AG09309 (cell line): ENCODE measurements at regions not wholly inside any gene's neighbourhood (a gene's known extent, or its start where the extent isn't known, plus 50 kb on each side); places are given as distances from the start of the nearest gene placed in this dataset.
A peak's percentile ranks its signal among the peaks of the same experiment; 100 is the strongest.

Source experiments
- DNase-seq: peaks from one replicate; pipeline ENCODE4 v3.0.0-alpha.2; 2010; ENCODE audit warnings: low read depth
- H3K4me3 ChIP-seq: 2 replicates; pipeline ENCODE4 v1.5.1; 2011; ENCODE audit warnings: mild to moderate bottlenecking, low read depth, low read length, moderate library complexity; ENCODE audit not compliant: control insufficient read depth
- TF ChIP-seq, protein P1 (sequence below): IDR thresholded peaks from 2 replicates; pipeline ENCODE4 v1.5.1; 2011; ENCODE audit warnings: mild to moderate bottlenecking, low read depth, low read length, inconsistent platforms; ENCODE audit not compliant: insufficient read depth, control insufficient read depth; ENCODE audit errors: missing control alignments

DNA sequence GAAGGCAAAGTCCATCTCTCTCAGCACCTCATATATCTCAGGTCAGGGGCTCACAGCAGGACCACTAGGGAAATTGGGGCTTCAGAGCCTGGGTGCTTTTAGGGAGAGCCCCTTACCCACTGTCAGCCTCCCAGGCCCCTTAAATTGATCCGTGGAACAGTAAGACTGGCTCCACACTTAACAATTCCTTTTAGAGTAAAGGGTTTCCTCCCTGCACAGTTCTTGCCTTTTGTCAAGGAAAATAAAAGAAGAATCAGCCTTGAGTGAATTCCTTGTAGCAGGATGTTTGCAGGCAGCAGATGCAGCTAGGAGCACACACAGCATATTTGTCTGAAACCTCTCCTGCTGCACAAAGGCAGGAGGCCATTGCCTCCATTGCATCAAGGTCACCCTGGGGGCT, 184.9 kb downstream of the SEC16B start:
- no peak for DNase-seq
- no peak overlapping the region for H3K4me3 ChIP-seq
- TF ChIP-seq, protein P1, sequence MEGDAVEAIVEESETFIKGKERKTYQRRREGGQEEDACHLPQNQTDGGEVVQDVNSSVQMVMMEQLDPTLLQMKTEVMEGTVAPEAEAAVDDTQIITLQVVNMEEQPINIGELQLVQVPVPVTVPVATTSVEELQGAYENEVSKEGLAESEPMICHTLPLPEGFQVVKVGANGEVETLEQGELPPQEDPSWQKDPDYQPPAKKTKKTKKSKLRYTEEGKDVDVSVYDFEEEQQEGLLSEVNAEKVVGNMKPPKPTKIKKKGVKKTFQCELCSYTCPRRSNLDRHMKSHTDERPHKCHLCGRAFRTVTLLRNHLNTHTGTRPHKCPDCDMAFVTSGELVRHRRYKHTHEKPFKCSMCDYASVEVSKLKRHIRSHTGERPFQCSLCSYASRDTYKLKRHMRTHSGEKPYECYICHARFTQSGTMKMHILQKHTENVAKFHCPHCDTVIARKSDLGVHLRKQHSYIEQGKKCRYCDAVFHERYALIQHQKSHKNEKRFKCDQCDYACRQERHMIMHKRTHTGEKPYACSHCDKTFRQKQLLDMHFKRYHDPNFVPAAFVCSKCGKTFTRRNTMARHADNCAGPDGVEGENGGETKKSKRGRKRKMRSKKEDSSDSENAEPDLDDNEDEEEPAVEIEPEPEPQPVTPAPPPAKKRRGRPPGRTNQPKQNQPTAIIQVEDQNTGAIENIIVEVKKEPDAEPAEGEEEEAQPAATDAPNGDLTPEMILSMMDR, result no peak

DNA sequence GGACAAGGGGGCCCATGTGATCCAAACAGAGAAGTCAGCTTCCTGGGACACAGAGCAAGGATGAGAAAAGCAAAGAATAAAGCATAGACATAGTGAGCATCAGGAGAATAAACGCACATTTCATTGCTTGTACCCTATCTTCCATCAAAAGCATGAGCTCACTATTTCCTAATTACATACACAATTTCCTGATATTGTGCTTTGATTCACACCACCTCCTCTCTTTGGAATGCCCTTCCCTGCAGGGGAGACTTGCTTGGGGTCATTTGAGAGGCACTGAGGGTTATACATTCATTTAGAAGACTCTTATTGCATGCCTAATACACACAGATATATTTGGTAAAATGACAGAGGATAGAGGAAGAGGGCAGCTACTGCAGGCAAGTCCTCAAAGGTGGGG, 185.4 kb downstream of the SEC16B start:
- DNase-seq, result no peak
- no peak overlapping the region for H3K4me3 ChIP-seq
- TF ChIP-seq, protein P1, result no peak

DNA sequence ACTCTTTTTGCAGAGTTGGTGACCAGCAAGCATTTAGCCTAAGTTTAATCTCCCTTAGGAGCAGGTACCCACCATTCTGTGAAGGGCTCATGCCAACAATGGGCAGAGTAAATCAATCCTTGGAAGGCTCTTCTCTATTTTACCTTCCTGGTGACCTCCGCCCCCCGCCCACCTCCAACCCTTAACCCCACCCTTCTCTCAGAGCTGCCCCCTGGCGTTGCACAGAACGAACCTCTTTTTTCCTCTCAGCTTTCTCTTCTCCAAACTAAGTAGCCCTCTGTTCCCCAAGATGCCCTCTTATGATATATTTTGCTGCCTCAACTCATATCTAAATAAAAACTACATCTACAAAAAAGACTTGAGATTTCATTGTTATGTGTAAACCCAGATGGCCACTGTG, 186.8 kb downstream of the SEC16B start:
- no peak for DNase-seq
- TF ChIP-seq, protein P1, result peak; percentile 3
- no peak overlapping the region for H3K4me3 ChIP-seq

DNA sequence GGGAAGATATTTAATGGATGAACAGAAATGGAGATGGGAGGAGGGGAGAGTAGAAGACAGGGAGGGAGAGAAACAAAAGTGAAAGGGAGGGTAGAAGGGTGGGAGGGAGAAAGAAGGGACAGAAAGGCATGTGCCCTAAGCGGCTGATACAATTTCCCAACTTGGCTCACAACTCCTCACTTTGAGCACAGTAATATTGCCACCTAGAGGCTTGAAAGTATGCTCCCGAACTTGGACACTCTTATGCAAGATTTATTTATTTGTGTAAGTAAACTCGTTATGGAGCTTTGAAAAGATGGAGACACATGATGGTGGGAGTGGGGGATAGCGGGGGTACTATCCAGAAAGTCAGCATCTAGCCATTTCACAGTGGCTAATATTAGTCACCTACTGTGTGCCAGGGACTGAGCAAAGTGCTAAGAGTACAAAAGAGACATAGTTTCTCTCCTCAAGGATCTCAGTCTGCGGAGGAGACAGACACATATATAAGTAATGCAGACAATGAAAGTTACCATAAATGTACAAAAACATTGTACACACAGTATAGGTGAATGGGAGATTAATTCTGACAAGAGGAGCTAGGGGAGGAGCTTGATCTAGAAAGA, 189.7 kb downstream of the SEC16B start:
- TF ChIP-seq, protein P1, result peak; percentile 58
- H3K4me3 ChIP-seq, result no peak overlapping the region
- peak; percentile 37 for DNase-seq

DNA sequence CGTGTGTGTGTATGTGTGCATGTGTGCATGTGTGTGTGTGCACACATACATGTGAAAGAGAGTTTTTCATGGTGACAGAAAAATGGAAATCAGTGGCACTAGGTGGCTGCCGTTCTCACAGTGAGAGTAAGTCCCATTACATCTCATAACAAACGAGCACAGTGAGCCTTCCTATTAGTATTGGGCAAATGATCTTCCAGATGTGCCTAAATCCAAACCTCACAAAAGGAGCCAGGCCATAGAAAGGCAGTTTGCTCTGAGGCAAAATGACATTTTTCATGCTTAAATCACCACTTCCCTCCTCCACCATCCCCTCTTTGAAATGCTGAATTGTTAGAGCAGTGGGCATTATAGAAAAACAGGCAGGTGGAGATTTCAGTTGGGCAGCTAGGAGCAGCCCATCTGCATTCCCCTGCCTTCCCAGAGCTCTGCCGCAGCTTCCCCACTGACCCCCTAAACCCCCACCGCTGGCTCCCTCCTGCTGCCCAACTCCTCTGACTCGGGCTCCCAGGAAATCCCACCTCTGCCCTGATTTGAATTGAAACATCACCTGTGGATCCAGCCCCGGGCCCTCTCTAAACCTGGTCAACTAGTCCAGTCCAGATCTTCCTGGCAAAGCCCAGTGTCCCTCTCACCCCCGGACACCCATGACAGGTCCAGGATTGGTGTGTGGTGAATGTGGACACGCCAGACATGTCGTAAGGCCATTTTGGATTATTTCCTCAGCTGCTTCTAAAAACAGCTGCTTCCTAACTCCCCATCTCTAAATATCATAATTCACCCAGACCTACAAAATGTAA, 190.5 kb downstream of the SEC16B start:
- DNase-seq, result no peak
- TF ChIP-seq, protein P1, result no peak

DNA sequence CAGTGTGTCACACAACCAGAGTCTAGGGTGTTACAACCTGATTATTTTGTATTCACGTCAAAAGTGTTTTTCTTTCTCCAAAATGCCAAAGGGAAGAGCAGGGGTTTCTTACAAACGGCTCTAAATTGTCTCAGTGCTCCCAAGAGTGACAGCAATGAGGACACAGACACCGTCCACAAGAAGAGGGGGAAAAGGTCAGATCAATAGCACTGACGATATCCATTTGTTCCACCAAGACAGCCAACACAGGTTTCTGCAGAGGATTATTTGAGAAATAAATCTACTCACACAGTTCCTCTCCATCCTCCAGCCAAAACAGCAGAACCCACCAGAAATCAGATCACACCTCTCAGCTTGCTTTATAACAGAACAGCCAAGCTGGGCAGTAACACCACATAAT, 193.9 kb downstream of the SEC16B start:
- no peak overlapping the region for H3K4me3 ChIP-seq
- TF ChIP-seq, protein P1, result no peak
- DNase-seq, result no peak

More for the DNA sequence above, 190.5 kb downstream of the SEC16B start:
- H3K4me3 ChIP-seq, result no peak overlapping the region
